ENCODE measurements at regions not wholly inside any gene's neighbourhood (a gene's known extent, or its start where the extent isn't known, plus 50 kb on each side); places are given as distances from the start of the nearest gene placed in this dataset.

DNA sequence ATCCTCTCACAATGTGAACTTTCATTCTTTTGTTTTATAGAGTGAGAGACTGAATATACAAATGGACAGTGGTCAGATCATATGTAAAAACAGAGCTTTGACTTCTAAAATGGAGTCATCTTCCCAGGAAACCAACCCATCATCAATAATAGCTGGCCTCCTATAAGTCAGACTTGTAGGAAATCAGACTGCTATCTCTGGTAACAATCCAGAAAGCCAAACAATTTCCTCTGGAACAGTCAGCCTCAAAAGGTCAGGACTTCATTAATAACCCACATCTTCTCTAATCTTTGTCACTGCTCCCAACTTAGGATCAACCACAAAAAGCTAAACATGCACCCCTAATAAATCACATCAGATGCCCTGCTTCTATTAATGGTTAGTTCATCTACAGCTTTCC is 227.9 kb upstream of the G2E3 start:
- BruUV-seq (replicated peaks), result no TSS peak
- no peak for TF ChIP-seq EZH2 (IDR thresholded peaks at IDR 0.05; ENCODE audit: borderline replicate concordance, low read depth, low read length, poor library complexity, severe bottlenecking)
- TF ChIP-seq, protein P1, sequence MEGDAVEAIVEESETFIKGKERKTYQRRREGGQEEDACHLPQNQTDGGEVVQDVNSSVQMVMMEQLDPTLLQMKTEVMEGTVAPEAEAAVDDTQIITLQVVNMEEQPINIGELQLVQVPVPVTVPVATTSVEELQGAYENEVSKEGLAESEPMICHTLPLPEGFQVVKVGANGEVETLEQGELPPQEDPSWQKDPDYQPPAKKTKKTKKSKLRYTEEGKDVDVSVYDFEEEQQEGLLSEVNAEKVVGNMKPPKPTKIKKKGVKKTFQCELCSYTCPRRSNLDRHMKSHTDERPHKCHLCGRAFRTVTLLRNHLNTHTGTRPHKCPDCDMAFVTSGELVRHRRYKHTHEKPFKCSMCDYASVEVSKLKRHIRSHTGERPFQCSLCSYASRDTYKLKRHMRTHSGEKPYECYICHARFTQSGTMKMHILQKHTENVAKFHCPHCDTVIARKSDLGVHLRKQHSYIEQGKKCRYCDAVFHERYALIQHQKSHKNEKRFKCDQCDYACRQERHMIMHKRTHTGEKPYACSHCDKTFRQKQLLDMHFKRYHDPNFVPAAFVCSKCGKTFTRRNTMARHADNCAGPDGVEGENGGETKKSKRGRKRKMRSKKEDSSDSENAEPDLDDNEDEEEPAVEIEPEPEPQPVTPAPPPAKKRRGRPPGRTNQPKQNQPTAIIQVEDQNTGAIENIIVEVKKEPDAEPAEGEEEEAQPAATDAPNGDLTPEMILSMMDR (conservative IDR thresholded peaks at IDR 0.05; ENCODE audit: low read depth, low read length), result no peak
- no peak for DNase-seq (ENCODE audit: low spot score)
- intact Hi-C loops (cut with micrococcal nuclease; ENCODE audit: unreplicated experiment), result no loop called here
- ChIA-PET CTCF (no interaction called here), POLR2A (ENCODE audit: low non-redundant PET) (no interaction called here)
- H3K4me3 ChIP-seq (ENCODE audit: low read depth, low read length, poor library complexity, severe bottlenecking), result no peak overlapping the region
- H3K27me3 ChIP-seq (replicated peaks; ENCODE audit: insufficient read depth, low read depth, low read length, poor library complexity), result peaks cover 63% of the 10 kb centered on the region
- H3K4me1 ChIP-seq (ENCODE audit: insufficient read depth, low read length, poor library complexity, severe bottlenecking), result no peaks in the 10 kb centered on the region
- H3K9me3 ChIP-seq (ENCODE audit: low read depth, low read length, poor library complexity, severe bottlenecking), result no peaks in the 10 kb centered on the region
- H3K36me3 ChIP-seq (ENCODE audit: insufficient read depth, low read length, poor library complexity, severe bottlenecking), result no peaks in the 10 kb centered on the region
- no peak overlapping the region for H3K27ac ChIP-seq (ENCODE audit: low read depth, low read length, poor library complexity, severe bottlenecking)

DNA sequence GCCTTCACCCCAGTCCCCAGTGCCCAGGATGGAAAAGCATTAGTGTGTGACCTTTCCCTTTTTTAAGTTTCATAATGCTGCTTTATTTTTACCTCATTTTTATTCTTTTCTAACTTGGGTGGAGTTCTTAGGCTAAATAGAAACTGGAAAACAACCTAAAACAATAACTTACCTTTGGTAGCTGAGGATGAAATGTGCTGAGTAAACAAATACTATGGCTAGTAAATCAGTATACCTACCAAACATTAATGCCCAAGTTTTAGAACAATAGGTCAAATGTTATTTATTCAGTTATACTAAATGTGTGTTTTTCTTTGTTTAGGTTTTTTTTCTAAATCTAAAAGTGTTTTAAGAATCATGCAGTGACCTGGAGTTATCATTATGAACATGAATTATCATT is 226.6 kb upstream of the G2E3 start:
- Histone ChIP-seq H3K27ac (ENCODE audit: low read depth, low read length, poor library complexity, severe bottlenecking) (no peak overlapping the region), H3K36me3 (ENCODE audit: insufficient read depth, low read length, poor library complexity, severe bottlenecking) (no peaks in the 10 kb centered on the region), H3K4me3 (ENCODE audit: low read depth, low read length, poor library complexity, severe bottlenecking) (no peak overlapping the region), H3K9me3 (ENCODE audit: low read depth, low read length, poor library complexity, severe bottlenecking) (no peaks in the 10 kb centered on the region), H3K27me3 (replicated peaks; ENCODE audit: insufficient read depth, low read depth, low read length, poor library complexity) (peaks cover 56% of the 10 kb centered on the region), H3K4me1 (ENCODE audit: insufficient read depth, low read length, poor library complexity, severe bottlenecking) (no peaks in the 10 kb centered on the region)
- intact Hi-C loops (cut with micrococcal nuclease; ENCODE audit: unreplicated experiment), result no loop called here
- no peak for DNase-seq (ENCODE audit: low spot score)
- ChIA-PET CTCF (no interaction called here), POLR2A (ENCODE audit: low non-redundant PET) (no interaction called here)
- TF ChIP-seq EZH2 (IDR thresholded peaks at IDR 0.05; ENCODE audit: borderline replicate concordance, low read depth, low read length, poor library complexity, severe bottlenecking), result no peak
- TF ChIP-seq, protein P1 (conservative IDR thresholded peaks at IDR 0.05; ENCODE audit: low read depth, low read length), result no peak
- BruUV-seq (replicated peaks), result no TSS peak

DNA sequence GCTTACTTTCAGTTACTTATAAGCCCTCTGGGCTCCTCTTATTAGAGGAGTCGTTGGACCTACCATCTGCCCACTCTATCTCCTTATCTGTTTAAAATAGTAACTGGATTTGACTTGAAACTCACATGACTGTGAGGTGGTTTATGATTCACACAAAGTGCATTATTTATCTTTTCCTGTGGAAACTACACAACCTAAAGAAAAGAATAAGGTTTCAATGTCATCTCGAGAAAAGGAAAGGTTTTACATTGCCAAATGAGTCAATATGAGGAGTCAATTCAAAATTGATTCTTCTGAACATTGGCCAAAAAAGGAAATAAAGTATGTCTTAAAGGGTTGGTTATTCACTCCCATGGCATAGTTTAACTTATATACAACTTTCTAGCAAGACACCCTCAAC is 225.0 kb upstream of the G2E3 start:
- H3K36me3 ChIP-seq (ENCODE audit: insufficient read depth, low read length, poor library complexity, severe bottlenecking), result no peaks in the 10 kb centered on the region
- no peak overlapping the region for H3K4me3 ChIP-seq (ENCODE audit: low read depth, low read length, poor library complexity, severe bottlenecking)
- intact Hi-C loops (cut with micrococcal nuclease; ENCODE audit: unreplicated experiment), result no loop called here
- TF ChIP-seq, protein P1 (conservative IDR thresholded peaks at IDR 0.05; ENCODE audit: low read depth, low read length), result no peak
- ChIA-PET POLR2A (ENCODE audit: low non-redundant PET) (no interaction called here), CTCF (no interaction called here)
- no peaks in the 10 kb centered on the region for H3K9me3 ChIP-seq (ENCODE audit: low read depth, low read length, poor library complexity, severe bottlenecking)
- peaks cover 64% of the 10 kb centered on the region for H3K27me3 ChIP-seq (replicated peaks; ENCODE audit: insufficient read depth, low read depth, low read length, poor library complexity)
- no peak for DNase-seq (ENCODE audit: low spot score)
- no peak overlapping the region for H3K27ac ChIP-seq (ENCODE audit: low read depth, low read length, poor library complexity, severe bottlenecking)
- BruUV-seq (replicated peaks), result no TSS peak
- H3K4me1 ChIP-seq (ENCODE audit: insufficient read depth, low read length, poor library complexity, severe bottlenecking), result no peaks in the 10 kb centered on the region
